K562 (cell line): ENCODE measurements at regions not wholly inside any gene's neighbourhood (a gene's known extent, or its start where the extent isn't known, plus 50 kb on each side); places are given as distances from the start of the nearest gene placed in this dataset.

ENCODE experiments used
- ATAC-seq: fragments of 200-7000 bp; cut with Tn5 transposase; 3 replicates; pipeline ENCODE4 v1.9.1; 2020; ENCODE audit warnings: moderate library complexity
- BruUV-seq: library from RNA; stranded (reverse); fragments of 400-500 nt; replicated peaks from 2 replicates; lab custom pipeline; 2021; lab: Mats Ljungman, UMichigan
- CTCF ChIA-PET: fragments of 300-600 bp; formaldehyde crosslinking; extraction: SDS; loops from one replicate; lab custom pipeline; 2021; ENCODE audit warnings: low intra/inter-chr PET ratio; lab: Yijun Ruan, JAX
- POLR2A ChIA-PET: fragments of 300-600, 350-650 bp; sonication (Branson Sonifier 250); formaldehyde crosslinking; extraction: SDS; loops from one replicate; lab custom pipeline; 2021; ENCODE audit warnings: antibody characterized with exemption, inconsistent platforms; lab: Yijun Ruan, JAX
- DNase-seq, 4 experiments: peaks; one replicate each; pipeline versions ENCODE4 v3.0.0 to v3.0.0-alpha.2; 2011 to 2018; ENCODE audit warnings: low spot score in 3 of 4, mixed read lengths in 3 of 4; ENCODE audit errors: extremely low read depth in 1 of 4
- FAIRE-seq: peaks from 2 replicates; lab custom pipeline; 2011; peaks lifted over from hg19 to GRCh38; lab: Jason Lieb, UNC
- H2AFZ ChIP-seq: 2 replicates; pipeline ENCODE4 v1.6.0; 2011; ENCODE audit warnings: low read depth, low read length, control low read depth, inconsistent platforms
- H3K27ac ChIP-seq: fragments of 200-600 bp; 3 replicates; pipeline ENCODE4 v1.8.0; 2011; ENCODE audit warnings: low read depth, mild to moderate bottlenecking, control low read depth, inconsistent platforms, low read length, moderate library complexity, mixed read lengths; ENCODE audit errors: extremely low read depth
- H3K27me3 ChIP-seq, 2 experiments: fragments of 300-600 bp in 1 of 2; 2 replicates in 1 of 2; 3 replicates in 1 of 2; pipeline versions ENCODE4 v1.6.0 to v1.8.0; 2011; ENCODE audit warnings: inconsistent platforms in 2 of 2, low read length in 2 of 2, mild to moderate bottlenecking in 1 of 2, mixed read lengths in 1 of 2, moderate library complexity in 1 of 2; ENCODE audit not compliant: control insufficient read depth in 2 of 2, insufficient read depth in 2 of 2
- H3K36me3 ChIP-seq: fragments of 300-600 bp; 3 replicates; pipeline ENCODE4 v1.8.0; 2011; ENCODE audit warnings: mild to moderate bottlenecking, low read length, inconsistent platforms; ENCODE audit not compliant: control insufficient read depth, insufficient read depth
- H3K4me1 ChIP-seq, 2 experiments: fragments of 200-600 bp in 1 of 2; replicated peaks in 1 of 2; 2 replicates in 1 of 2; 3 replicates in 1 of 2; pipeline versions ENCODE4 v1.5.1 to v1.8.0; 2011; ENCODE audit warnings: inconsistent platforms in 2 of 2, low read length in 2 of 2, mild to moderate bottlenecking in 1 of 2, mixed read lengths in 1 of 2, moderate library complexity in 1 of 2; ENCODE audit not compliant: control insufficient read depth in 2 of 2, insufficient read depth in 2 of 2
- H3K4me2 ChIP-seq: 2 replicates; pipeline ENCODE4 v1.6.1; 2011; ENCODE audit warnings: low read length, control low read depth, inconsistent platforms, mixed read lengths; ENCODE audit not compliant: insufficient read depth
- H3K4me3 ChIP-seq: fragments of 200-600 bp; sonication (generic), shearing (Covaris generic); 2 replicates; pipeline ENCODE4 v1.5.1; 2016; ENCODE audit warnings: control low read depth, inconsistent platforms
- H3K79me2 ChIP-seq: fragments of 200-600 bp; 3 replicates; pipeline ENCODE4 v1.8.0; 2011; ENCODE audit warnings: low read length, inconsistent platforms; ENCODE audit not compliant: control insufficient read depth, insufficient read depth
- H3K9ac ChIP-seq, 2 experiments: 2 replicates each; pipeline versions ENCODE4 v1.6.0 to v1.6.1; 2011; ENCODE audit warnings: low read depth in 2 of 2, low read length in 2 of 2, control low read depth in 1 of 2, inconsistent platforms in 1 of 2, mild to moderate bottlenecking in 1 of 2, mixed read lengths in 1 of 2; ENCODE audit not compliant: insufficient read depth in 1 of 2
- H3K9me1 ChIP-seq: one replicate; pipeline ENCODE4 v1.6.0; 2011; ENCODE audit warnings: inconsistent platforms, mild to moderate bottlenecking, low read length, moderate library complexity; ENCODE audit not compliant: control insufficient read depth, insufficient read depth
- H3K9me3 ChIP-seq: replicated peaks from 2 replicates; pipeline ENCODE4 v1.5.1; 2011; ENCODE audit warnings: low read depth, low read length, inconsistent platforms; ENCODE audit not compliant: control insufficient read depth, insufficient read depth
- H4K20me1 ChIP-seq: replicated peaks from 2 replicates; pipeline ENCODE4 v1.6.1; 2011; ENCODE audit warnings: low read length, inconsistent platforms, mixed read lengths; ENCODE audit not compliant: control insufficient read depth, insufficient read depth
- CBFA2T2 ChIP-seq: fragments of 450-650 bp; conservative IDR thresholded peaks from 2 replicates; pipeline ENCODE4 v1.6.1; 2017; ENCODE audit warnings: mild to moderate bottlenecking
- CHCHD3 ChIP-seq: fragments of 250-450 bp; sonication (Bioruptor Pico); IDR thresholded peaks from 2 replicates; pipeline ENCODE4 v2.1.2; 2022; ENCODE audit warnings: mild to moderate bottlenecking
- CHD4 ChIP-seq: fragments of 200-600 bp; sonication (generic); IDR thresholded peaks from 3 replicates; pipeline ENCODE4 v1.6.1; 2012; ENCODE audit warnings: low read depth, mild to moderate bottlenecking, mixed read lengths, low read length, inconsistent platforms; ENCODE audit not compliant: insufficient read depth, insufficient replicate concordance, poor library complexity, severe bottlenecking
- NEUROD1 ChIP-seq: fragments of 150-350 bp; IDR thresholded peaks from 2 replicates; pipeline ENCODE4 v1.6.1; 2014; ENCODE audit warnings: borderline replicate concordance, low read length, low read depth; ENCODE audit not compliant: partially characterized antibody
- POU5F1 ChIP-seq: fragments of 150-350 bp; IDR thresholded peaks from 2 replicates; pipeline ENCODE4 v1.6.1; 2014; ENCODE audit warnings: borderline replicate concordance, low read length, low read depth, mild to moderate bottlenecking; ENCODE audit not compliant: partially characterized antibody
- SAP30 ChIP-seq: fragments of 200-600 bp; sonication (generic); IDR thresholded peaks from 2 replicates; pipeline ENCODE4 v1.6.1; 2012; ENCODE audit warnings: borderline replicate concordance, low read depth, mild to moderate bottlenecking, moderate library complexity, low read length, control low read depth, inconsistent platforms; ENCODE audit not compliant: insufficient read depth, poor library complexity, severe bottlenecking
- ZNF384 ChIP-seq: IDR thresholded peaks from 2 replicates; pipeline ENCODE4 v1.6.1; 2012; ENCODE audit warnings: low read depth, low read length, improper control_type of control experiment
- WGBS: fragments of 100-300 bp; shearing (Covaris generic); methylation state at CpG from one replicate; pipeline ENCODE4 v1.1.6; 2016; ENCODE audit warnings: low coverage, mixed read lengths; ENCODE audit not compliant: insufficient coverage; ENCODE audit errors: missing lambda C conversion rate; 5-methylcytosine and 5-hydroxymethylcytosine counted together
- in situ Hi-C: fragments of 300-500 bp; cut with MboI; formaldehyde crosslinking; loops from 4 replicates; pipeline ENCODE4 v1.15.0; 2018; ENCODE audit warnings: inconsistent platforms, mixed read lengths
- intact Hi-C: fragments of 100-400 bp; cut with micrococcal nuclease; formaldehyde crosslinking; loops from 2 replicates; pipeline ENCODE4 v1.14.2; 2022
- TF ChIP-seq, protein P1 (sequence below): sonication (generic); formaldehyde crosslinking; IDR thresholded peaks from 2 replicates; pipeline ENCODE4 v1.8.0; 2022; ENCODE audit warnings: mild to moderate bottlenecking, missing genetic modification reagents

DNA sequence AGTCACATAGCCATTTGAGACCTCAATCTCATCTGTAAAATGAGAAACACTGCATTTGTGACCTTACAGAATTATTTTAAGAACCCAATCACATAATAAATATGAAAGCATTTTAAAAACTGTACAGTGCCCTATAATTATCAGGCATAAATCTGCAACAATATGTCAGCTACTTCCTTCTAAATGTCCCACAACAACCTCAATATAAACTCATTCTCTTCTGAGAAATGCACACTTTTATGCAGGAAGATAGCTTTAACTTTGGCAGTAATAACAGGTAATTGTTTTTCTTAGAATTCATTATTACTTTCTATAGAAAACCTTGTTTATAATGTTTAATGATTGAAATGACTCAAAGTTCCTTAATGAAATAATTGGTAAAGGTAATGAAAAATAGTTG, 400.7 kb upstream of the AGTR1 start:
- no TSS peak for BruUV-seq
- TF ChIP-seq POU5F1 (no peak), CHD4 (no peak)
- Histone ChIP-seq H4K20me1 (no peaks in the 10 kb centered on the region), H3K9ac (no peak overlapping the region), H3K79me2 (no peaks in the 10 kb centered on the region), H3K27ac (no peak overlapping the region), H3K9me1 (no peaks in the 10 kb centered on the region), H3K36me3 (no peaks in the 10 kb centered on the region), H3K9me3 (no peaks in the 10 kb centered on the region), H2AFZ (no peak overlapping the region), H3K4me2 (no peak overlapping the region), H3K27me3 (no peaks in the 10 kb centered on the region), H3K4me3 (no peak overlapping the region), H3K4me1 (no peaks in the 10 kb centered on the region)
- in situ Hi-C loops: no loop called here
- intact Hi-C loops: no loop called here
- ChIA-PET CTCF (no interaction called here), POLR2A (no interaction called here)
- DNase-seq (no peak), ATAC-seq (no peak), FAIRE-seq (no peak)

DNA sequence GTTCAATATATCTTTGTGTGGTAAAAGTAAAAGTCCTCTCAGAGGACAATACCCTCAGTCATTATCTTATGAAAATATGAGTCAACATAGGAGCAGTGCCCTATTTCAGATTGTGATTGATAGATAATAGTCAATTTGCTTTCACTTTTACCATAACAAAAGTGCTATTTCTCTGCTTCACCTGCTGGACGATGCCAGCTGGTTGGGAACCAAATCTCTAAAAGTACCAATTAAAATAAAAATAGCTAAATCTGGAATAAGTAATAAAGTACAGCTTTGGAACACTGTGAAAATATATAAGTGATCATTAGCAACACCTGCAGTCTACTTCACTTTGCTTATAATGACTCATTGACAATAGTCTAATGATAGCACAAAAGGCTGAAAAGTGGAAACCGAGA, 390.3 kb upstream of the AGTR1 start:
- no peaks in the 10 kb centered on the region for H3K9me3 ChIP-seq
- no peak overlapping the region for H3K27ac ChIP-seq
- H3K4me2 ChIP-seq: no peak overlapping the region
- H3K79me2 ChIP-seq: no peaks in the 10 kb centered on the region
- ChIA-PET POLR2A (no interaction called here), CTCF (no interaction called here)
- H2AFZ ChIP-seq: no peak overlapping the region
- in situ Hi-C loops (no loop called here), intact Hi-C loops (no loop called here)
- no peak overlapping the region for H3K4me3 ChIP-seq
- no peaks in the 10 kb centered on the region for H3K36me3 ChIP-seq
- DNase-seq (no peak), FAIRE-seq (no peak), ATAC-seq (no peak)
- no peaks in the 10 kb centered on the region for H3K4me1 ChIP-seq
- H3K27me3 ChIP-seq: no peaks in the 10 kb centered on the region
- BruUV-seq: no TSS peak
- 0% methylated on average over 2 of the region's 2 CpGs for WGBS
- H3K9me1 ChIP-seq: no peaks in the 10 kb centered on the region
- TF ChIP-seq SAP30: no peak
- TF ChIP-seq NEUROD1: no peak
- TF ChIP-seq, protein P1, sequence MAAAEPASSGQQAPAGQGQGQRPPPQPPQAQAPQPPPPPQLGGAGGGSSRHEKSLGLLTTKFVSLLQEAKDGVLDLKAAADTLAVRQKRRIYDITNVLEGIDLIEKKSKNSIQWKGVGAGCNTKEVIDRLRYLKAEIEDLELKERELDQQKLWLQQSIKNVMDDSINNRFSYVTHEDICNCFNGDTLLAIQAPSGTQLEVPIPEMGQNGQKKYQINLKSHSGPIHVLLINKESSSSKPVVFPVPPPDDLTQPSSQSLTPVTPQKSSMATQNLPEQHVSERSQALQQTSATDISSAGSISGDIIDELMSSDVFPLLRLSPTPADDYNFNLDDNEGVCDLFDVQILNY: no peak
- no peak for TF ChIP-seq ZNF384
- no peak for TF ChIP-seq CHCHD3 (CRISPR knock-in tag)
- no peak for TF ChIP-seq CBFA2T2
- H3K9ac ChIP-seq: no peak overlapping the region
- no peaks in the 10 kb centered on the region for H4K20me1 ChIP-seq
